ENCODE measurements at regions not wholly inside any gene's neighbourhood (a gene's known extent, or its start where the extent isn't known, plus 50 kb on each side); places are given as distances from the start of the nearest gene placed in this dataset.

GRCh38 chr9:95732802-95733688, 142.4 kb upstream of the ERCC6L2 start:
- no peak overlapping the region for H3K4ac ChIP-seq (ENCODE audit: low read depth, low read length)
- no peak overlapping the region for H3K27ac Mint-ChIP-seq
- H4K91ac ChIP-seq (ENCODE audit: insufficient read length, low read depth, low read length), result no peak overlapping the region
- H3T11ph ChIP-seq (ENCODE audit: low read length), result no peak overlapping the region
- H3K18ac ChIP-seq (ENCODE audit: insufficient read length, low read depth, low read length), result no peak overlapping the region
- no peak overlapping the region for H4K8ac ChIP-seq (replicated peaks; ENCODE audit: insufficient read length, low read depth, low read length)
- H3K4me1 ChIP-seq (ENCODE audit: insufficient read depth, low read length), result no peaks in the 10 kb centered on the region
- no peak overlapping the region for H4K5ac ChIP-seq (ENCODE audit: insufficient read length, low read depth, low read length)
- H2BK120ac ChIP-seq (ENCODE audit: low read depth, low read length, poor library complexity, severe bottlenecking), result no peak overlapping the region
- H2BK20ac ChIP-seq (ENCODE audit: low read depth, low read length, poor library complexity, severe bottlenecking), result no peak overlapping the region
- H2AFZ ChIP-seq (ENCODE audit: low read length), result no peak overlapping the region
- no peak for DNase-seq
- H3K4me1 Mint-ChIP-seq, result peaks cover 6 to 10% of the 10 kb centered on the region in 2 experiments
- no peaks in the 10 kb centered on the region for H3K23me2 ChIP-seq (ENCODE audit: insufficient read length, low read depth, low read length, poor library complexity, severe bottlenecking)
- H3K9me3 Mint-ChIP-seq, result peaks cover 0 to 5% of the 10 kb centered on the region in 2 experiments; a peak in 4 of 5 replicates
- H3K56ac ChIP-seq (ENCODE audit: insufficient read length, low read depth, low read length), result no peak overlapping the region
- H3K23ac ChIP-seq (ENCODE audit: insufficient read length, low read depth, low read length), result no peak overlapping the region
- no peak overlapping the region for H3K4me3 Mint-ChIP-seq
- no peak overlapping the region for H3K9ac ChIP-seq (ENCODE audit: extremely low read depth, insufficient read length, low read length)
- H2BK15ac ChIP-seq (ENCODE audit: low read depth, low read length), result no peak overlapping the region
- H3K36me3 Mint-ChIP-seq (ENCODE audit: insufficient read depth in 1 of 3, low read depth in 3 of 3), result peaks cover 0 to 4% (median 1%) of the 10 kb centered on the region in 3 experiments; a peak in 4 of 7 replicates
- H2BK12ac ChIP-seq (ENCODE audit: insufficient read length, low read depth, low read length), result no peak overlapping the region
- H2BK5ac ChIP-seq (ENCODE audit: insufficient read length, low read length), result no peak overlapping the region
- H3K79me1 ChIP-seq (ENCODE audit: insufficient read depth, low read depth, low read length, poor library complexity, severe bottlenecking), result no peaks in the 10 kb centered on the region
- H3K9me3 ChIP-seq (ENCODE audit: control insufficient read depth, low read depth, low read length), result no peaks in the 10 kb centered on the region
- H3K4me2 ChIP-seq (ENCODE audit: insufficient read depth, insufficient read length, low read length), result no peak overlapping the region
- no peak overlapping the region for H3K27ac ChIP-seq (ENCODE audit: insufficient read length, low read depth, low read length)
- no peak overlapping the region for H3K14ac ChIP-seq (ENCODE audit: insufficient read depth, low read length)
- WGBS (ENCODE audit: extremely low coverage, insufficient read length, low lambda C conversion rate), result no CpG with 5 or more reads among the region's 6 CpGs
- H3K27me3 Mint-ChIP-seq (ENCODE audit: low read depth), result peaks cover 2% of the 10 kb centered on the region; the same call in 1 of the 2 replicates
- H3K79me2 ChIP-seq (ENCODE audit: insufficient read depth, low read length), result no peaks in the 10 kb centered on the region
- no peak overlapping the region for H2AK5ac ChIP-seq (ENCODE audit: insufficient read length, low read length)
- no peaks in the 10 kb centered on the region for H4K20me1 ChIP-seq (ENCODE audit: control insufficient read depth, insufficient read depth, insufficient read length)
- no peak for TF ChIP-seq CTCF (conservative IDR thresholded peaks at IDR 0.05)
- no peaks in the 10 kb centered on the region for H3K27me3 ChIP-seq (ENCODE audit: insufficient read depth, low read length)

Measured in H9 (cell line).